HepG2 (cell line): ENCODE measurements at regions not wholly inside any gene's neighbourhood (a gene's known extent, or its start where the extent isn't known, plus 50 kb on each side); places are given as distances from the start of the nearest gene placed in this dataset.

Source experiments
- ATAC-seq: fragments of 200-7000 bp; cut with Tn5 transposase; 3 replicates; pipeline ENCODE4 v1.9.1; 2020; ENCODE audit warnings: mild to moderate bottlenecking, moderate library complexity
- BruUV-seq: library from RNA; stranded (reverse); fragments of 400-500 nt; replicated peaks from 2 replicates; lab custom pipeline; 2021; lab: Mats Ljungman, UMichigan
- CTCF ChIA-PET: fragments of 300-600 bp; formaldehyde crosslinking; extraction: SDS; loops from one replicate; lab custom pipeline; 2021; ENCODE audit warnings: low total read pairs, inconsistent platforms, low intra/inter-chr PET ratio; lab: Yijun Ruan, JAX
- POLR2A ChIA-PET: fragments of 350-600 bp; sonication (Branson Sonifier 250); formaldehyde crosslinking; loops from one replicate; lab custom pipeline; 2020; ENCODE audit warnings: antibody characterized with exemption, inconsistent platforms; lab: Yijun Ruan, JAX
- DNase-seq: peaks from one replicate; pipeline ENCODE4 v3.0.0-alpha.2; 2015; ENCODE audit warnings: low spot score
- FAIRE-seq: peaks from 3 replicates; lab custom pipeline; 2011; peaks lifted over from hg19 to GRCh38; lab: Jason Lieb, UNC
- H2AFZ ChIP-seq: one replicate; pipeline ENCODE4 v1.6.1; 2011; ENCODE audit warnings: low read length, inconsistent platforms
- H3K27ac ChIP-seq: fragments of 300-600 bp; 3 replicates; pipeline ENCODE4 v1.8.0; 2011; ENCODE audit warnings: mixed run types, mild to moderate bottlenecking, mixed read lengths, low read length, inconsistent platforms; ENCODE audit not compliant: insufficient read depth; ENCODE audit errors: extremely low read length
- H3K27me3 ChIP-seq, 2 experiments: fragments of 200-600 bp in 1 of 2; 2 replicates in 1 of 2; 3 replicates in 1 of 2; pipeline versions ENCODE4 v1.6.0 to v1.8.0; 2011; ENCODE audit warnings: low read length in 2 of 2, mild to moderate bottlenecking in 2 of 2, moderate library complexity in 2 of 2, inconsistent platforms in 1 of 2; ENCODE audit not compliant: insufficient read depth in 2 of 2, control insufficient read depth in 1 of 2
- H3K36me3 ChIP-seq, 2 experiments: fragments of 200-600 bp in 1 of 2; replicated peaks in 1 of 2; 2 replicates in 1 of 2; 3 replicates in 1 of 2; pipeline versions ENCODE4 v1.5.1 to v1.8.0; 2011; ENCODE audit warnings: low read length in 2 of 2, inconsistent platforms in 1 of 2; ENCODE audit not compliant: insufficient read depth in 2 of 2, control insufficient read depth in 1 of 2
- H3K4me1 ChIP-seq: 2 replicates; pipeline ENCODE4 v1.5.1; 2012; ENCODE audit warnings: low read length, inconsistent platforms; ENCODE audit not compliant: insufficient read depth
- H3K4me2 ChIP-seq: 2 replicates; pipeline ENCODE4 v1.6.0; 2011; ENCODE audit warnings: low read depth, low read length, inconsistent platforms
- H3K4me3 ChIP-seq, 3 experiments: fragments of 200-600 bp in 1 of 3; sonication (generic), shearing (Covaris generic) in 1 of 3; replicated peaks in 1 of 3; 2 replicates each; pipeline ENCODE4 v1.5.1; 2011 to 2016; ENCODE audit warnings: low read length in 3 of 3, inconsistent platforms in 2 of 3, low read depth in 2 of 3, mild to moderate bottlenecking in 2 of 3, control low read depth in 1 of 3, mixed read lengths in 1 of 3; ENCODE audit not compliant: insufficient read depth in 1 of 3
- H3K79me2 ChIP-seq: one replicate; pipeline ENCODE4 v1.6.1; 2011; ENCODE audit warnings: low read length, inconsistent platforms; ENCODE audit not compliant: insufficient read depth
- H3K9ac ChIP-seq: 2 replicates; pipeline ENCODE4 v1.6.0; 2011; ENCODE audit warnings: mild to moderate bottlenecking, low read depth, low read length, inconsistent platforms; ENCODE audit not compliant: insufficient read depth
- H3K9me3 ChIP-seq: 2 replicates; pipeline ENCODE4 v1.5.1; 2012; ENCODE audit warnings: mild to moderate bottlenecking, low read length
- H4K20me1 ChIP-seq: 2 replicates; pipeline ENCODE4 v1.6.0; 2011; ENCODE audit warnings: inconsistent platforms, mild to moderate bottlenecking, low read length, moderate library complexity; ENCODE audit not compliant: insufficient read depth
- BHLHE40 ChIP-seq: IDR thresholded peaks from 2 replicates; pipeline ENCODE4 v1.6.1; 2011; ENCODE audit warnings: low read length, improper control_type of control experiment
- ETV5 ChIP-seq: IDR thresholded peaks from 2 replicates; pipeline ENCODE4 v1.6.1; 2018; ENCODE audit warnings: missing biosample characterization, missing genetic modification reagents, inconsistent platforms, borderline replicate concordance
- FOXP1 ChIP-seq, 2 experiments: fragments of 450-650 bp in 1 of 2; IDR thresholded peaks; 2 replicates each; pipeline ENCODE4 v1.6.1; 2017 to 2018; ENCODE audit warnings: antibody characterized with exemption in 1 of 2
- GFI1 ChIP-seq: sonication (generic); formaldehyde crosslinking; IDR thresholded peaks from 2 replicates; pipeline ENCODE4 v1.5.0; 2020; ENCODE audit warnings: missing genetic modification reagents, mild to moderate bottlenecking, borderline replicate concordance
- IKZF4 ChIP-seq: sonication (generic); formaldehyde crosslinking; IDR thresholded peaks from 2 replicates; pipeline ENCODE4 v1.5.1; 2020; ENCODE audit warnings: borderline replicate concordance, mild to moderate bottlenecking, low read depth, missing genetic modification reagents; ENCODE audit errors: not compliant biosample characterization
- MXD1 ChIP-seq: sonication (generic); formaldehyde crosslinking; IDR thresholded peaks from 2 replicates; pipeline ENCODE4 v1.4.0; 2020; ENCODE audit warnings: mild to moderate bottlenecking, missing genetic modification reagents
- SIX1 ChIP-seq: sonication (generic); formaldehyde crosslinking; IDR thresholded peaks from 2 replicates; pipeline ENCODE4 v1.4.0; 2020; ENCODE audit warnings: missing genetic modification reagents, borderline replicate concordance
- THAP11 ChIP-seq: IDR thresholded peaks from 2 replicates; pipeline ENCODE4 v1.6.1; 2016; ENCODE audit warnings: missing biosample characterization, missing genetic modification reagents
- TP53 ChIP-seq: sonication (generic); formaldehyde crosslinking; conservative IDR thresholded peaks from 2 replicates; pipeline ENCODE4 v1.4.0; 2020; ENCODE audit warnings: missing genetic modification reagents
- TRIM22 ChIP-seq: fragments of 450-650 bp; IDR thresholded peaks from 2 replicates; pipeline ENCODE4 v1.6.1; 2017
- ZNF280D ChIP-seq: sonication (generic); formaldehyde crosslinking; IDR thresholded peaks from 2 replicates; pipeline ENCODE4 v1.5.1; 2020; ENCODE audit warnings: mild to moderate bottlenecking, missing genetic modification reagents
- ZNF703 ChIP-seq: sonication (generic); formaldehyde crosslinking; IDR thresholded peaks from 2 replicates; pipeline ENCODE4 v1.5.1; 2020; ENCODE audit warnings: missing genetic modification reagents, mild to moderate bottlenecking, moderate library complexity, borderline replicate concordance
- ZNF737 ChIP-seq: sonication (generic); formaldehyde crosslinking; IDR thresholded peaks from 2 replicates; pipeline ENCODE4 v1.5.0; 2020; ENCODE audit warnings: missing genetic modification reagents, mild to moderate bottlenecking, borderline replicate concordance
- WGBS: methylation state at CpG from one replicate; pipeline ENCODE4 v1.1.6; 2017; ENCODE audit warnings: low lambda C conversion rate; 5-methylcytosine and 5-hydroxymethylcytosine counted together
- in situ Hi-C: cut with HindIII; loops from 2 replicates; pipeline ENCODE4 v1.10.0; 2017; ENCODE audit warnings: low pct_unique_long_range_greater_than_20kb; ENCODE audit not compliant: extremely low pct_ligation_motif_present
- intact Hi-C: fragments of 100-400 bp; cut with micrococcal nuclease; formaldehyde crosslinking; loops from one replicate; pipeline ENCODE4 v1.10.0; 2022; ENCODE audit not compliant: unreplicated experiment

GRCh38 chr16:86099326-86099725 lies 200.4 kb downstream of the IRF8 start:
- POLR2A ChIA-PET: no interaction called here
- ATAC-seq: no peak

More at GRCh38 chr16:86099326-86099725, 200.4 kb downstream of the IRF8 start:
- in situ Hi-C loops (no loop called here), intact Hi-C loops (no loop called here)
- Histone ChIP-seq H3K4me1 (peaks cover 27% of the 10 kb centered on the region), H3K79me2 (no peaks in the 10 kb centered on the region), H3K9ac (no peak overlapping the region), H3K4me2 (no peak overlapping the region), H3K27me3 (no peaks in the 10 kb centered on the region), H3K27ac (no peak overlapping the region), H4K20me1 (no peaks in the 10 kb centered on the region), H3K9me3 (no peaks in the 10 kb centered on the region), H2AFZ (no peak overlapping the region), H3K4me3 (no peak overlapping the region), H3K36me3 (no peaks in the 10 kb centered on the region)
- no peak for DNase-seq
- FAIRE-seq: no peak
- CTCF ChIA-PET: no interaction called here
- TF ChIP-seq THAP11: no peak
- TF ChIP-seq IKZF4 (CRISPR knock-in tag): no peak
- TF ChIP-seq ZNF280D: no peak
- TF ChIP-seq ZNF737 (CRISPR knock-in tag): no peak
- TF ChIP-seq FOXP1 (IDR thresholded peaks at IDR 0.05): no peak
- TF ChIP-seq FOXP1 (CRISPR knock-in tag; IDR thresholded peaks at IDR 0.05): no peak
- no peak for TF ChIP-seq ZNF703
- TF ChIP-seq SIX1 (CRISPR knock-in tag): no peak
- no peak for TF ChIP-seq TRIM22
- no peak for TF ChIP-seq MXD1 (CRISPR knock-in tag)
- no peak for TF ChIP-seq TP53
- no peak for TF ChIP-seq ETV5
- no peak for TF ChIP-seq GFI1 (CRISPR knock-in tag)
- TF ChIP-seq BHLHE40: no peak
- no TSS peak for BruUV-seq
- 70% methylated on average over 10 of the region's 10 CpGs for WGBS
